ENCODE measurements at regions not wholly inside any gene's neighbourhood (a gene's known extent, or its start where the extent isn't known, plus 50 kb on each side); places are given as distances from the start of the nearest gene placed in this dataset.

- no peak for TF ChIP-seq EZH2 (IDR thresholded peaks at IDR 0.05)
- no peak for TF ChIP-seq CTCF (IDR thresholded peaks at IDR 0.05)
- no peak for TF ChIP-seq EZH2phosphoT487 (IDR thresholded peaks at IDR 0.05)
Observed at GRCh38 chr9:71286146-71286545, 164.7 kb upstream of the TRPM3 start.
